Mucosa of stomach (tissue), 1 donor: ENCODE measurements at regions not wholly inside any gene's neighbourhood (a gene's known extent, or its start where the extent isn't known, plus 50 kb on each side); places are given as distances from the start of the nearest gene placed in this dataset.

Source experiments
- H3K27me3 ChIP-seq: one replicate; pipeline ENCODE4 v1.7.0; 2013; ENCODE audit warnings: mild to moderate bottlenecking, low read length; ENCODE audit not compliant: control insufficient read depth, insufficient read depth
- H3K36me3 ChIP-seq: one replicate; pipeline ENCODE4 v1.7.0; 2013; ENCODE audit warnings: low read length; ENCODE audit not compliant: control insufficient read depth, insufficient read depth
- H3K4me1 ChIP-seq: one replicate; pipeline ENCODE4 v1.7.0; 2013; ENCODE audit warnings: mild to moderate bottlenecking, low read length; ENCODE audit not compliant: control insufficient read depth, insufficient read depth
- H3K4me3 ChIP-seq: one replicate; pipeline ENCODE4 v1.7.0; 2013; ENCODE audit warnings: low read length
- H3K9ac ChIP-seq: one replicate; pipeline ENCODE4 v1.7.0; 2013; ENCODE audit warnings: mild to moderate bottlenecking, low read length, moderate library complexity
- H3K9me3 ChIP-seq: one replicate; pipeline ENCODE4 v1.7.0; 2013; ENCODE audit warnings: mild to moderate bottlenecking, low read length, moderate library complexity; ENCODE audit not compliant: control insufficient read depth
- donor health status: Pancreatic carcinoma.

DNA sequence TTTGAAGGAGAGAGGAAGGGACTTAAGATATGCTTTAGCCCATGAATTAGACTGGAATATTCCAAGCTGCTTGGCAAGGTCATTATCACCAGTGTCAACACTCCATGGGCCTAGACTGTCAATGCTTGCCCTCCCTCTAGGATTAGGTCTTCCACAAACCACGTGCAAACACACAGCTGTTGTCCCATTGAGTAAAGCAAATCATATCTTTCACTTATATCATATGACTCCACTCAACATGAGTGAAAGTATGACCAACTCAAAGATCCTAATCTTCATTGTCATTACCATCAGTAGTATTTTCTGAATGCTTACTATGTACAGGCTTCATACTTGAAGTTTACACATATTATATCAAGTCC is 57.0 kb upstream of the GRAMD2B start:
- Histone ChIP-seq H3K4me1 (peaks cover 32% of the 10 kb centered on the region), H3K36me3 (no peaks in the 10 kb centered on the region), H3K27me3 (no peaks in the 10 kb centered on the region), H3K4me3 (no peak overlapping the region), H3K9me3 (no peaks in the 10 kb centered on the region), H3K9ac (no peak overlapping the region)

GRCh38 chr5:126368239-126368812 is 54.9 kb upstream of the GRAMD2B start:
- Histone ChIP-seq H3K36me3 (no peaks in the 10 kb centered on the region), H3K9me3 (no peaks in the 10 kb centered on the region), H3K4me3 (no peak overlapping the region), H3K27me3 (no peaks in the 10 kb centered on the region), H3K9ac (no peak overlapping the region), H3K4me1 (peaks cover 32% of the 10 kb centered on the region)

GRCh38 chr5:126369083-126369482 is 54.1 kb upstream of the GRAMD2B start:
- Histone ChIP-seq H3K9me3 (no peaks in the 10 kb centered on the region), H3K4me3 (no peak overlapping the region), H3K36me3 (no peaks in the 10 kb centered on the region), H3K27me3 (no peaks in the 10 kb centered on the region), H3K4me1 (peaks cover 32% of the 10 kb centered on the region), H3K9ac (no peak overlapping the region)

GRCh38 chr5:126369995-126370731 is 53.0 kb upstream of the GRAMD2B start:
- H3K27me3 ChIP-seq: no peaks in the 10 kb centered on the region
- peak overlapping the region; percentile 97 for H3K9ac ChIP-seq
- peak overlapping the region; percentile 58 for H3K4me3 ChIP-seq
- no peaks in the 10 kb centered on the region for H3K9me3 ChIP-seq
- peaks cover 30% of the 10 kb centered on the region for H3K4me1 ChIP-seq
- H3K36me3 ChIP-seq: no peaks in the 10 kb centered on the region

DNA sequence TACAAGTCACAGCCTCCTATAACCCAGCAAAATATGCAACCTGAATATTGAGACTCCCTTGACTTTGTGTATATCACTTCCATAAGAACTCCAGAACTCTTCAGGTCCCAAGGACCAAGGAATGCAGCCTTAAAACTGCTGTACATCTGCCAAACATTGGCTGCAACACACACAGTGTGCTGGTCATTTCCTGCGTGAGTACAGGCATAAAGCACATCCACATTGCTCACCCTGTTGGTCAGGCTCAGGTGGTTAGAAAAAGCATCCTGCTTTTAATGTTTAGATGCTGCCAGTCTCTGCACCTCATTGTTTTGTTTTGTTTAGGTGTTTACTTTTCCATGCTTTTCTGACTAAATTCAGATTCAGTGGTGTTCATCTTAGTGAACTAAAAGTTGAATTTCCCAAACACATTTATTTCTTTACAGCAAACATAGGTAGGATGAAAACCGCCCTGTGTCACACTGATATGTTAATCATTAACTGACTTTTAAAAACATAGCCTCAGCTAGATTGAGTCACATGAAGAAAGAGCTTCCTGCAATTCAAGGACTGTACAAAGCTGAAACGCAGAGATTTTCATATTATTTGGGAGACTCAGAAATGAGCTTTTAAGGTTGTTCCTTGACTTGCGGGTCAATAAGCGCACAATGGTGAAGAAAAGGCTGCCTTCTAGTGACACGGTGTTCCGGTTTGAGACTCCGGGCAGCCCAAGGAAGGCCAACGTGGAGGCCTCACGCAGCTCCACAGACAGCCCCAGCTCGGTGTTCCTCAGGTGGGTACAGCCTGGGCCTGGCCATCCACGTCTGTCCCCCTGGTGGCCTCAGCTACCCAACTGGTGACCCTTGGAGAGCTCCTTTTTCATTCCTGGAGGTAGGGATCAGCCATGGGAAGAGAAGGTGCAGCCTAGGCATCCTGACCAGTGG is 52.2 kb upstream of the GRAMD2B start:
- H3K27me3 ChIP-seq: no peaks in the 10 kb centered on the region
- peak overlapping the region; percentile 97 for H3K9ac ChIP-seq
- H3K4me1 ChIP-seq: peaks cover 27% of the 10 kb centered on the region
- no peaks in the 10 kb centered on the region for H3K9me3 ChIP-seq
- no peaks in the 10 kb centered on the region for H3K36me3 ChIP-seq
- H3K4me3 ChIP-seq: peak overlapping the region; percentile 83

DNA sequence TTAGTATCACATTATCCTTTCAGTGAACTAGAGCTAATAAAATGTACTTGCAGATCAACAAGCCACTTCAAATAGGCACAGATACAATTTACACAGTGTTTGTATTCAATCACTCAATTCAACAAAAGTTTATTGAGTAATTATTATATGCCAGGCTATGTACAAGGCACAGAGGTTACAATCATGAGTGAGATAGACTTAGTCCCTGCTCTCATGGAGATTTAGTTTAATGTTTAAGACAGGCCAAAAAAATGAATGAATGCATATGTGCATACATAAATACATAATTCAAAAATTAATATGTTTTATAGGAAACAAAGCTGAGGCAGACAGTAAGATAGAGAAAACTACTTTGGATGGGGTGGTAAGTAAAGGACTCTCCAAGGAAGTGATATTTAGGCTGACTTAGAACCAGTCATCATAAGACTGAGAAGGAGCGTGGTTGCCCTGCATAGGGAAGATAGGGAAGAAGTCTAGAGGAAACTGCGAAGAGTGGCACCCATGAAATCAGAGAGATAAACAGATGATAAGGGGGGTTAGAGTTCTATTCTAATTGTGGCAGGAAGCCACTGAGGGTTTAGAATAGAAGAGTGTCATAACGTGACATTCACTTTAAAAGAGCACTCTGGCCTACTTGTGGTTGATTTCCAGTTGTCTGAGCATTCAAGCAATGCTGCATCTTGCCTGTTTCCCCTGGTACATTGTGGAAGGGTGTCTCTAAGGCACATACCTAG is 49.7 kb upstream of the GRAMD2B start:
- Histone ChIP-seq H3K36me3 (no peaks in the 10 kb centered on the region), H3K4me1 (peaks cover 27% of the 10 kb centered on the region), H3K9ac (no peak overlapping the region), H3K9me3 (no peaks in the 10 kb centered on the region), H3K4me3 (no peak overlapping the region), H3K27me3 (no peaks in the 10 kb centered on the region)
